PC-9 (cell line): ENCODE measurements at regions not wholly inside any gene's neighbourhood (a gene's known extent, or its start where the extent isn't known, plus 50 kb on each side); places are given as distances from the start of the nearest gene placed in this dataset.

ENCODE experiments used
- BruUV-seq: library from RNA; stranded (reverse); fragments of 400-500 nt; replicated peaks from 2 replicates; lab custom pipeline; 2021; lab: Mats Ljungman, UMichigan
- CTCF ChIA-PET: fragments of 300-600 bp; sonication (Branson Sonifier 250); formaldehyde crosslinking; loops from one replicate; lab custom pipeline; 2022; ENCODE audit warnings: antibody characterized with exemption; lab: Charles Lee
- POLR2A ChIA-PET: fragments of 300-600 bp; sonication (Branson Sonifier 250); formaldehyde crosslinking; loops from one replicate; lab custom pipeline; 2022; ENCODE audit warnings: antibody characterized with exemption; ENCODE audit not compliant: unreplicated experiment; lab: Charles Lee
- DNase-seq, 2 experiments: peaks; one replicate each; pipeline versions ENCODE4 v3.0.0 to v3.0.0-alpha.2; 2015 to 2022; ENCODE audit warnings: mixed read lengths in 1 of 2
- H2AFZ ChIP-seq: fragments of 200-600 bp; sonication (generic); 2 replicates; pipeline ENCODE4 v1.8.1; 2017; ENCODE audit warnings: antibody characterized with exemption
- H3F3A ChIP-seq: fragments of 200-600 bp; sonication (generic); 2 replicates; pipeline ENCODE4 v1.8.1; 2017; ENCODE audit warnings: antibody characterized with exemption, mild to moderate bottlenecking, low read depth; ENCODE audit not compliant: insufficient read depth
- H3K27ac ChIP-seq: fragments of 200-600 bp; sonication (generic); 2 replicates; pipeline ENCODE4 v1.6.1; 2016; ENCODE audit warnings: mixed run types
- H3K27me3 ChIP-seq: fragments of 200-600 bp; sonication (generic); 2 replicates; pipeline ENCODE4 v1.6.1; 2016; ENCODE audit warnings: low read depth, mixed run types; ENCODE audit not compliant: insufficient read depth
- H3K36me3 ChIP-seq: fragments of 200-600 bp; sonication (generic); 2 replicates; pipeline ENCODE4 v1.6.1; 2016; ENCODE audit warnings: low read depth, mixed run types
- H3K4me1 ChIP-seq: fragments of 200-600 bp; sonication (generic); replicated peaks from 2 replicates; pipeline ENCODE4 v1.6.1; 2016; ENCODE audit warnings: mixed run types; ENCODE audit not compliant: insufficient read depth
- H3K4me2 ChIP-seq: fragments of 200-600 bp; sonication (generic); 2 replicates; pipeline ENCODE4 v1.6.1; 2017; ENCODE audit warnings: mixed run types
- H3K4me3 ChIP-seq: fragments of 200-600 bp; sonication (generic); 2 replicates; pipeline ENCODE4 v1.6.1; 2016; ENCODE audit warnings: mixed run types
- H3K79me2 ChIP-seq: fragments of 200-600 bp; sonication (generic); 2 replicates; pipeline ENCODE4 v1.6.1; 2017; ENCODE audit warnings: low read depth, mixed run types
- H3K9me2 ChIP-seq: fragments of 200-600 bp; sonication (generic); 2 replicates; pipeline ENCODE4 v1.8.1; 2017; ENCODE audit warnings: mild to moderate bottlenecking; ENCODE audit not compliant: insufficient read depth
- H3K9me3 ChIP-seq: fragments of 200-600 bp; sonication (generic); 2 replicates; pipeline ENCODE4 v1.8.1; 2016; ENCODE audit warnings: low read depth; ENCODE audit not compliant: insufficient read depth
- H4K20me1 ChIP-seq: fragments of 200-600 bp; sonication (generic); 2 replicates; pipeline ENCODE4 v1.8.1; 2017; ENCODE audit not compliant: insufficient read depth
- EZH2 ChIP-seq: fragments of 200-600 bp; sonication (generic); IDR thresholded peaks from 2 replicates; pipeline ENCODE4 v1.8.0; 2017; ENCODE audit warnings: antibody characterized with exemption, low read depth
- intact Hi-C: fragments of 100-400 bp; cut with micrococcal nuclease; formaldehyde crosslinking; loops from one replicate; pipeline ENCODE4 v1.10.0; 2022; ENCODE audit not compliant: unreplicated experiment
- TF ChIP-seq, protein P1 (sequence below): fragments of 200-600 bp; sonication (generic); conservative IDR thresholded peaks from 2 replicates; pipeline ENCODE4 v1.6.1; 2017; ENCODE audit warnings: mixed run types, antibody characterized with exemption, mild to moderate bottlenecking, moderate library complexity

- TF ChIP-seq EZH2, result no peak
- TF ChIP-seq, protein P1, sequence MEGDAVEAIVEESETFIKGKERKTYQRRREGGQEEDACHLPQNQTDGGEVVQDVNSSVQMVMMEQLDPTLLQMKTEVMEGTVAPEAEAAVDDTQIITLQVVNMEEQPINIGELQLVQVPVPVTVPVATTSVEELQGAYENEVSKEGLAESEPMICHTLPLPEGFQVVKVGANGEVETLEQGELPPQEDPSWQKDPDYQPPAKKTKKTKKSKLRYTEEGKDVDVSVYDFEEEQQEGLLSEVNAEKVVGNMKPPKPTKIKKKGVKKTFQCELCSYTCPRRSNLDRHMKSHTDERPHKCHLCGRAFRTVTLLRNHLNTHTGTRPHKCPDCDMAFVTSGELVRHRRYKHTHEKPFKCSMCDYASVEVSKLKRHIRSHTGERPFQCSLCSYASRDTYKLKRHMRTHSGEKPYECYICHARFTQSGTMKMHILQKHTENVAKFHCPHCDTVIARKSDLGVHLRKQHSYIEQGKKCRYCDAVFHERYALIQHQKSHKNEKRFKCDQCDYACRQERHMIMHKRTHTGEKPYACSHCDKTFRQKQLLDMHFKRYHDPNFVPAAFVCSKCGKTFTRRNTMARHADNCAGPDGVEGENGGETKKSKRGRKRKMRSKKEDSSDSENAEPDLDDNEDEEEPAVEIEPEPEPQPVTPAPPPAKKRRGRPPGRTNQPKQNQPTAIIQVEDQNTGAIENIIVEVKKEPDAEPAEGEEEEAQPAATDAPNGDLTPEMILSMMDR, result no peak
Measured at GRCh38 chr16:6735631-6736030, 597.0 kb upstream of the RBFOX1 start.

DNA sequence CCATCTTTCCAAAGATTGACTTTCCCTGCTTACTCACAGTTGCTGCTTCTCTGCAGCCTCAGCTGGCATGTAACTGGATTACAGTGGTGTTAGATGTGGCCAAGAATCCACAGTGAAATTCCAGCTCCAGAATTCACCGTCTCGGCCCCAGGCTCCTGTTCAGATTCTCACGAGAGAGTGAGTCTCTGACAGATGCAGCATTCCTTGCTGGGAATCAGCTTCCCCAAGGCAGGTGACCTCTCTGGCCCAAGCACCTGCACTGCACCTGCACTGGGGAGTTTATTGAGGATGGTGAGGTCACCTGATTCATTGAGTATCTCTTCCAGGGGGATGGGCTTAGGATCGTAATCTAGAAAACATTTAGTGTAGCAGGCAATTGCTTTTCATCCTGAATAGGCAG is 600.5 kb upstream of the RBFOX1 start:
- DNase-seq, result no peak
- Histone ChIP-seq H3K36me3 (no peaks in the 10 kb centered on the region), H2AFZ (no peak overlapping the region), H3F3A (no peaks in the 10 kb centered on the region), H3K27me3 (peaks cover 8% of the 10 kb centered on the region; the same call in 1 of the 2 replicates), H3K27ac (no peak overlapping the region), H3K9me3 (no peaks in the 10 kb centered on the region), H3K4me2 (no peak overlapping the region), H3K4me3 (no peak overlapping the region), H3K4me1 (no peaks in the 10 kb centered on the region), H3K79me2 (no peaks in the 10 kb centered on the region), H4K20me1 (no peaks in the 10 kb centered on the region), H3K9me2 (no peaks in the 10 kb centered on the region)
- ChIA-PET CTCF (no interaction called here), POLR2A (no interaction called here)
- no TSS peak for BruUV-seq
- TF ChIP-seq EZH2, result no peak
- TF ChIP-seq, protein P1, result no peak
- intact Hi-C loops, result no loop called here

More at GRCh38 chr16:6735631-6736030, 597.0 kb upstream of the RBFOX1 start:
- ChIA-PET CTCF (no interaction called here), POLR2A (no interaction called here)
- Histone ChIP-seq H3K9me3 (no peaks in the 10 kb centered on the region), H3K4me3 (no peak overlapping the region), H3K9me2 (no peaks in the 10 kb centered on the region), H3K79me2 (no peaks in the 10 kb centered on the region), H3K27ac (no peak overlapping the region), H3K4me2 (no peak overlapping the region), H4K20me1 (no peaks in the 10 kb centered on the region), H2AFZ (no peak overlapping the region), H3F3A (no peaks in the 10 kb centered on the region), H3K27me3 (no peaks in the 10 kb centered on the region), H3K36me3 (no peaks in the 10 kb centered on the region), H3K4me1 (no peaks in the 10 kb centered on the region)
- intact Hi-C loops, result no loop called here
- BruUV-seq, result no TSS peak
- DNase-seq, result no peak

DNA sequence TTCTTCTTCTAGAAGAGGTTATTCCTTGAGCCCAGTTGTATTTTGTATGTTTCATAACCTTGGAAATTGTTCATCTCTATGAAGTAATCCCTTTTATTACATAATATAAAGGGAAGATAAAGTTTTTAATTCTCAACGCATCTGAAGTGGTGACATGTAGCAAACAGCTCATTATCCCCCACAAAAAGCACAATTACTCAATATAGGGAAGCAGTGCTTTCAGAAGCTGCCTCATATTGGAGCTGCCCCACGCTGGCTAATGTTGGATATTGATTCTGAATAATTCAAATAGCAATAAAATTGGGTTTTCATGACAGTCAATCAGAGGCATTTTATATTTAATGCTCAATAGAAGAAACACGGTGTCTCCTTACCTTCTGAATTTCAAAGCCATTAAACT is 604.3 kb upstream of the RBFOX1 start:
- Histone ChIP-seq H3K79me2 (no peaks in the 10 kb centered on the region), H3K9me2 (no peaks in the 10 kb centered on the region), H3K27me3 (peaks cover 8% of the 10 kb centered on the region; the same call in 1 of the 2 replicates), H3K27ac (no peak overlapping the region), H4K20me1 (no peaks in the 10 kb centered on the region), H3K9me3 (no peaks in the 10 kb centered on the region), H3K4me1 (no peaks in the 10 kb centered on the region), H3K4me3 (no peak overlapping the region), H3F3A (no peaks in the 10 kb centered on the region), H3K36me3 (no peaks in the 10 kb centered on the region), H2AFZ (no peak overlapping the region), H3K4me2 (no peak overlapping the region)
- DNase-seq, result no peak
- POLR2A ChIA-PET, result no interaction called here
- CTCF ChIA-PET, result no interaction called here
- no TSS peak for BruUV-seq
- intact Hi-C loops, result no loop called here
- no peak for TF ChIP-seq EZH2
- TF ChIP-seq, protein P1, result no peak
